DOHH2 (cell line): ENCODE measurements at regions not wholly inside any gene's neighbourhood (a gene's known extent, or its start where the extent isn't known, plus 50 kb on each side); places are given as distances from the start of the nearest gene placed in this dataset.

Source experiments
- H3F3A ChIP-seq: fragments of 200-600 bp; sonication (generic), shearing (Covaris generic); 2 replicates; pipeline ENCODE4 v1.6.0; 2016; ENCODE audit warnings: antibody characterized with exemption, mild to moderate bottlenecking; ENCODE audit not compliant: control insufficient read depth, insufficient read depth
- H3K27ac ChIP-seq: fragments of 200-600 bp; sonication (generic); 2 replicates; pipeline ENCODE4 v1.5.1; 2014; ENCODE audit warnings: low read depth, mild to moderate bottlenecking, low read length, moderate library complexity
- H3K27me3 ChIP-seq: fragments of 200-600 bp; sonication (generic); 2 replicates; pipeline ENCODE4 v1.6.1; 2014; ENCODE audit warnings: mild to moderate bottlenecking, low read length, mixed read lengths; ENCODE audit not compliant: control insufficient read depth
- H3K36me3 ChIP-seq: fragments of 200-600 bp; sonication (generic); 2 replicates; pipeline ENCODE4 v1.6.1; 2014; ENCODE audit warnings: mild to moderate bottlenecking, low read length, moderate library complexity, mixed read lengths; ENCODE audit not compliant: control insufficient read depth
- H3K4me1 ChIP-seq: fragments of 200-600 bp; sonication (generic); 2 replicates; pipeline ENCODE4 v1.6.1; 2014; ENCODE audit warnings: mild to moderate bottlenecking, low read length, mixed read lengths; ENCODE audit not compliant: control insufficient read depth
- H3K4me2 ChIP-seq: fragments of 200-600 bp; sonication (generic); 2 replicates; pipeline ENCODE4 v1.6.0; 2014; ENCODE audit warnings: mild to moderate bottlenecking, low read length, moderate library complexity
- H3K4me3 ChIP-seq: fragments of 200-600 bp; sonication (generic); 2 replicates; pipeline ENCODE4 v1.5.1; 2014; ENCODE audit warnings: mild to moderate bottlenecking, low read length, mixed read lengths
- H3K79me2 ChIP-seq: fragments of 200-600 bp; sonication (generic); 2 replicates; pipeline ENCODE4 v1.6.1; 2014; ENCODE audit warnings: mild to moderate bottlenecking, low read length, mixed read lengths; ENCODE audit not compliant: control insufficient read depth
- H3K9me2 ChIP-seq: fragments of 200-600 bp; sonication (generic); replicated peaks from 2 replicates; pipeline ENCODE4 v1.6.1; 2014; ENCODE audit warnings: mild to moderate bottlenecking, low read length, mixed read lengths; ENCODE audit not compliant: control insufficient read depth
- H3K9me3 ChIP-seq: fragments of 200-600 bp; sonication (generic); 2 replicates; pipeline ENCODE4 v1.6.1; 2014; ENCODE audit warnings: antibody characterized with exemption, low read length, mixed read lengths; ENCODE audit not compliant: control insufficient read depth, insufficient read depth
- H4K20me1 ChIP-seq: fragments of 200-600 bp; sonication (generic); 2 replicates; pipeline ENCODE4 v1.6.0; 2014; ENCODE audit warnings: low read depth, mild to moderate bottlenecking, antibody characterized with exemption, low read length, moderate library complexity; ENCODE audit not compliant: control insufficient read depth, insufficient read depth
- EZH2phosphoT487 ChIP-seq: fragments of 200-600 bp; sonication (generic); IDR thresholded peaks from 2 replicates; pipeline ENCODE4 v1.6.1; 2017; ENCODE audit warnings: borderline replicate concordance, mild to moderate bottlenecking, antibody characterized with exemption, low read length, moderate library complexity, mixed read lengths
- TF ChIP-seq, protein P1 (sequence below): fragments of 200-600 bp; sonication (generic); IDR thresholded peaks from one replicate; pipeline ENCODE4 v1.5.1; 2014; ENCODE audit warnings: antibody characterized with exemption, mild to moderate bottlenecking, low read depth, low read length; ENCODE audit not compliant: poor library complexity, severe bottlenecking

DNA sequence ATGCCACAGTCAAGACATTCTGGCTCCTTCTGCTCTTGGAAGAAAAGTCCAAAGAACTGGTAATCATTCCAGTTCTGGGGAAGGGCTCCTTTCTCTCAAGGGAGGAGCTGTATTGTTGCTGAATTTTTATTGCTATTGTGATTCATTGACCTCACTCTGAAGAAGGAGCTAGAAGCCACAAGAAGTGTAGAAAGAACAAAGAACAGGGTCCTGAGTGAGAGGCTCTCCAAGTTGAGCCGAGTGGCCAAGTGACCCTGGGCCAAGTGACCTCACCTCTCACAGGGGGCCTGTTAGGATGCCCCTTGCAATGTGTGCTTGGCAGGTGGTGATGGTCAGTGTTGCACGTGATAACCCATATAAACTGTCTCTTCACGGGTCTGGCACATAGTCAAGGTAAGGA, 173.3 kb downstream of the FGF18 start:
- TF ChIP-seq EZH2phosphoT487: no peak
- TF ChIP-seq, protein P1, sequence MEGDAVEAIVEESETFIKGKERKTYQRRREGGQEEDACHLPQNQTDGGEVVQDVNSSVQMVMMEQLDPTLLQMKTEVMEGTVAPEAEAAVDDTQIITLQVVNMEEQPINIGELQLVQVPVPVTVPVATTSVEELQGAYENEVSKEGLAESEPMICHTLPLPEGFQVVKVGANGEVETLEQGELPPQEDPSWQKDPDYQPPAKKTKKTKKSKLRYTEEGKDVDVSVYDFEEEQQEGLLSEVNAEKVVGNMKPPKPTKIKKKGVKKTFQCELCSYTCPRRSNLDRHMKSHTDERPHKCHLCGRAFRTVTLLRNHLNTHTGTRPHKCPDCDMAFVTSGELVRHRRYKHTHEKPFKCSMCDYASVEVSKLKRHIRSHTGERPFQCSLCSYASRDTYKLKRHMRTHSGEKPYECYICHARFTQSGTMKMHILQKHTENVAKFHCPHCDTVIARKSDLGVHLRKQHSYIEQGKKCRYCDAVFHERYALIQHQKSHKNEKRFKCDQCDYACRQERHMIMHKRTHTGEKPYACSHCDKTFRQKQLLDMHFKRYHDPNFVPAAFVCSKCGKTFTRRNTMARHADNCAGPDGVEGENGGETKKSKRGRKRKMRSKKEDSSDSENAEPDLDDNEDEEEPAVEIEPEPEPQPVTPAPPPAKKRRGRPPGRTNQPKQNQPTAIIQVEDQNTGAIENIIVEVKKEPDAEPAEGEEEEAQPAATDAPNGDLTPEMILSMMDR: no peak
- no peak overlapping the region for H3K27ac ChIP-seq
- no peaks in the 10 kb centered on the region for H3K36me3 ChIP-seq
- H3K9me3 ChIP-seq: no peaks in the 10 kb centered on the region
- H4K20me1 ChIP-seq: no peaks in the 10 kb centered on the region
- no peaks in the 10 kb centered on the region for H3K27me3 ChIP-seq
- no peaks in the 10 kb centered on the region for H3K79me2 ChIP-seq
- H3K9me2 ChIP-seq: no peaks in the 10 kb centered on the region
- no peak overlapping the region for H3K4me2 ChIP-seq
- H3K4me3 ChIP-seq: no peak overlapping the region
- no peaks in the 10 kb centered on the region for H3F3A ChIP-seq
- no peaks in the 10 kb centered on the region for H3K4me1 ChIP-seq

DNA sequence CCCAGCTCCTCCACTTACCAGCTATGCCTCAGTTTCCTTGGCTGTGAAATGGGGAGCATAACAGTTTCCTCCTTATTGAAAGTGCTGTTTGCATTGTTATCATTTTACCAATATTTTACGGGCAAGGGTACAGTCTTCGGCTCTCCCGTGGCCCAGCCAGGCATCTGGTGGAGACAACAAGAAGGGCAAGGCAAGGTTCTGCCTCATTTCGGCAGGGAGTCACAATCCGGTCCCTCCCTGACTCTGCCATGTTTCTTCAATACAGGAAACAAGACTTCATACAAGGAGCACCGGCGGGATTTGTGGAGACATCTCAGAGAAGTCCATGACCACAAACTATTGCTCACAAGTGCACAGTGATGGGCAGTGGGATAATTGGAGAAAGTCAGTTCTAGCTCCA, 174.0 kb downstream of the FGF18 start:
- no peak overlapping the region for H3K27ac ChIP-seq
- H3K27me3 ChIP-seq: no peaks in the 10 kb centered on the region
- H3K79me2 ChIP-seq: no peaks in the 10 kb centered on the region
- no peaks in the 10 kb centered on the region for H3F3A ChIP-seq
- H3K4me2 ChIP-seq: no peak overlapping the region
- H3K4me3 ChIP-seq: no peak overlapping the region
- no peaks in the 10 kb centered on the region; the same call in 1 of the 2 replicates for H4K20me1 ChIP-seq
- H3K9me2 ChIP-seq: no peaks in the 10 kb centered on the region
- no peaks in the 10 kb centered on the region for H3K4me1 ChIP-seq
- H3K36me3 ChIP-seq: no peaks in the 10 kb centered on the region
- no peak for TF ChIP-seq EZH2phosphoT487
- no peaks in the 10 kb centered on the region for H3K9me3 ChIP-seq

DNA sequence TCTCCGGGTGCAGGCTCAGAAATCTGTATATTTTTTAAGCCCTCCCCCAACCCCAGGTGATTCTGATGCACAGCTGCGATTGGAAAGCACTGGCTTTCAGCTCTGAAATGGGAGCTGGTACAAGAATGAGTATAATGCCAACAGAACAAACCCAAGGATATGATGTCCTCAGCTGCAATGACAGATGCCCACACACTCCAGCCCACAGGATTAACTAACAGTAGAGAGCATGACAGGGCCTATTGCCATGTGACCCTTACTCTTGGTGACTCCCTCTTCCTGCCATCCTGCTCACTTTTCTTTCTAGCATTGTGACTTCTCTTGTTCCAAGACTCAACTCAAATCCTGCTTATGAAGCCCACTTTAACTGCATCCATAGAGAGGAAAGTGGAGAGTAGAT, 174.5 kb downstream of the FGF18 start:
- Histone ChIP-seq H4K20me1 (no peaks in the 10 kb centered on the region; the same call in 1 of the 2 replicates), H3K9me3 (no peaks in the 10 kb centered on the region), H3K9me2 (no peaks in the 10 kb centered on the region), H3K27me3 (no peaks in the 10 kb centered on the region), H3K4me3 (no peak overlapping the region), H3K79me2 (no peaks in the 10 kb centered on the region), H3F3A (no peaks in the 10 kb centered on the region), H3K27ac (no peak overlapping the region), H3K4me2 (no peak overlapping the region), H3K4me1 (no peaks in the 10 kb centered on the region), H3K36me3 (no peaks in the 10 kb centered on the region)
- TF ChIP-seq, protein P1: no peak
- TF ChIP-seq EZH2phosphoT487: no peak

DNA sequence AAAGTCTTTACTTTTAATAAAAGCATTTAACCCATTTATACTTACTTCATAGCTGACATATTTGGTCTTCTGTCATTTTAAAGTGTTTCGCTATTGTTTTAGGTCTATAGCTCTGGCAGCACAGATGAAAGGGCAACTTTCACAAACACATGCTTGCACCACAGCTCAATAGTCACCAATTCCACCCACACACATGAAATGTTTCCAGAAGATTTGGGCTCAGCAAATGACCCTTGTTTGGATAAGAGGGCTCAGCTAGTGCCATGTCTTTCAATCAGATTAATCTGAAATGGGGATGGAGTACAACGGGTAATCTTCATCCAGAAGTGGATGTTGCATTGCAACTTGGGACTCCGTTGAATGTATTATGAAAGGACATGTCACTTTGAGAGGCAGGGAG, 176.0 kb downstream of the FGF18 start:
- TF ChIP-seq EZH2phosphoT487: no peak
- TF ChIP-seq, protein P1: no peak
- H3K4me2 ChIP-seq: no peak overlapping the region
- no peaks in the 10 kb centered on the region for H3F3A ChIP-seq
- no peaks in the 10 kb centered on the region for H3K9me3 ChIP-seq
- no peaks in the 10 kb centered on the region for H3K27me3 ChIP-seq
- no peaks in the 10 kb centered on the region for H3K36me3 ChIP-seq
- H3K27ac ChIP-seq: no peak overlapping the region
- H3K4me3 ChIP-seq: no peak overlapping the region
- no peaks in the 10 kb centered on the region for H3K9me2 ChIP-seq
- H3K79me2 ChIP-seq: no peaks in the 10 kb centered on the region
- no peaks in the 10 kb centered on the region; the same call in 1 of the 2 replicates for H4K20me1 ChIP-seq
- no peaks in the 10 kb centered on the region for H3K4me1 ChIP-seq
